H9 (cell line): ENCODE measurements at regions not wholly inside any gene's neighbourhood (a gene's known extent, or its start where the extent isn't known, plus 50 kb on each side); places are given as distances from the start of the nearest gene placed in this dataset.

Experiments used
- DNase-seq: peaks from one replicate; pipeline ENCODE4 v3.0.0-alpha.2; 2017
- H2AFZ ChIP-seq: one replicate; pipeline ENCODE4 v1.6.1; 2013; ENCODE audit warnings: mild to moderate bottlenecking, low read length, control low read depth, moderate library complexity
- H2AK5ac ChIP-seq: 2 replicates; pipeline ENCODE4 v1.6.1; 2013; ENCODE audit warnings: low read length, control low read depth, mixed read lengths; ENCODE audit not compliant: insufficient read length
- H2BK120ac ChIP-seq: one replicate; pipeline ENCODE4 v1.6.1; 2013; ENCODE audit warnings: low read depth, mild to moderate bottlenecking, low read length, control low read depth, inconsistent platforms; ENCODE audit not compliant: poor library complexity, severe bottlenecking
- H2BK12ac ChIP-seq: 2 replicates; pipeline ENCODE4 v1.6.1; 2013; ENCODE audit warnings: low read length, control low read depth, mixed read lengths, low read depth; ENCODE audit not compliant: insufficient read length
- H2BK15ac ChIP-seq: 2 replicates; pipeline ENCODE4 v1.6.1; 2013; ENCODE audit warnings: low read depth, low read length, control low read depth
- H2BK20ac ChIP-seq: one replicate; pipeline ENCODE4 v1.6.1; 2013; ENCODE audit warnings: low read depth, mild to moderate bottlenecking, low read length, control low read depth, inconsistent platforms; ENCODE audit not compliant: poor library complexity, severe bottlenecking
- H2BK5ac ChIP-seq: 2 replicates; pipeline ENCODE4 v1.6.1; 2013; ENCODE audit warnings: low read length, control low read depth, mixed read lengths; ENCODE audit not compliant: insufficient read length
- H3K14ac ChIP-seq: 2 replicates; pipeline ENCODE4 v1.6.1; 2013; ENCODE audit warnings: low read length, control low read depth; ENCODE audit not compliant: insufficient read depth
- H3K18ac ChIP-seq: 2 replicates; pipeline ENCODE4 v1.6.1; 2013; ENCODE audit warnings: low read depth, mild to moderate bottlenecking, mixed read lengths, low read length, control low read depth; ENCODE audit not compliant: insufficient read length
- H3K23ac ChIP-seq: 2 replicates; pipeline ENCODE4 v1.6.1; 2013; ENCODE audit warnings: low read length, control low read depth, mixed read lengths, low read depth; ENCODE audit not compliant: insufficient read length
- H3K23me2 ChIP-seq: 2 replicates; pipeline ENCODE4 v1.6.1; 2013; ENCODE audit warnings: low read depth, mild to moderate bottlenecking, mixed read lengths, low read length, control low read depth; ENCODE audit not compliant: insufficient read length, poor library complexity, severe bottlenecking
- H3K27ac ChIP-seq: 2 replicates; pipeline ENCODE4 v1.5.1; 2013; ENCODE audit warnings: low read length, control low read depth, mixed read lengths, low read depth; ENCODE audit not compliant: insufficient read length
- H3K27me3 ChIP-seq: 2 replicates; pipeline ENCODE4 v1.6.1; 2013; ENCODE audit warnings: low read length, control low read depth, inconsistent platforms; ENCODE audit not compliant: insufficient read depth
- H3K4ac ChIP-seq: 2 replicates; pipeline ENCODE4 v1.6.1; 2013; ENCODE audit warnings: low read depth, mild to moderate bottlenecking, control low read depth, inconsistent platforms, low read length, moderate library complexity
- H3K4me1 ChIP-seq: 2 replicates; pipeline ENCODE4 v1.6.1; 2013; ENCODE audit warnings: low read length, control low read depth, inconsistent platforms; ENCODE audit not compliant: insufficient read depth
- H3K4me2 ChIP-seq: 2 replicates; pipeline ENCODE4 v1.6.1; 2013; ENCODE audit warnings: low read length, control low read depth, mixed read lengths; ENCODE audit not compliant: insufficient read length, insufficient read depth
- H3K56ac ChIP-seq: 2 replicates; pipeline ENCODE4 v1.6.1; 2013; ENCODE audit warnings: low read depth, mild to moderate bottlenecking, mixed read lengths, low read length, control low read depth; ENCODE audit not compliant: insufficient read length
- H3K79me1 ChIP-seq: 2 replicates; pipeline ENCODE4 v1.6.1; 2013; ENCODE audit warnings: low read depth, mild to moderate bottlenecking, moderate library complexity, low read length, control low read depth, inconsistent platforms; ENCODE audit not compliant: insufficient read depth, poor library complexity, severe bottlenecking
- H3K79me2 ChIP-seq: 2 replicates; pipeline ENCODE4 v1.6.1; 2013; ENCODE audit warnings: low read length, control low read depth, inconsistent platforms; ENCODE audit not compliant: insufficient read depth
- H3K9ac ChIP-seq: 2 replicates; pipeline ENCODE4 v1.6.1; 2013; ENCODE audit warnings: low read length, control low read depth, mixed read lengths; ENCODE audit not compliant: insufficient read length; ENCODE audit errors: extremely low read depth
- H3K9me3 ChIP-seq: one replicate; pipeline ENCODE4 v1.6.1; 2013; ENCODE audit warnings: low read depth, low read length, inconsistent platforms; ENCODE audit not compliant: control insufficient read depth
- H3T11ph ChIP-seq: one replicate; pipeline ENCODE4 v1.6.1; 2013; ENCODE audit warnings: mild to moderate bottlenecking, low read length, control low read depth, inconsistent platforms
- H4K20me1 ChIP-seq: one replicate; pipeline ENCODE4 v1.6.1; 2013; ENCODE audit not compliant: control insufficient read depth, insufficient read length, insufficient read depth
- H4K5ac ChIP-seq: 2 replicates; pipeline ENCODE4 v1.6.1; 2013; ENCODE audit warnings: low read depth, mild to moderate bottlenecking, mixed read lengths, low read length, control low read depth; ENCODE audit not compliant: insufficient read length
- H4K8ac ChIP-seq: replicated peaks from 2 replicates; pipeline ENCODE4 v1.6.1; 2013; ENCODE audit warnings: low read length, control low read depth, mixed read lengths, low read depth; ENCODE audit not compliant: insufficient read length
- H4K91ac ChIP-seq: 2 replicates; pipeline ENCODE4 v1.6.1; 2013; ENCODE audit warnings: low read depth, mild to moderate bottlenecking, moderate library complexity, mixed read lengths, low read length, control low read depth; ENCODE audit not compliant: insufficient read length
- H3K27ac Mint-ChIP-seq, 3 experiments: 2 replicates in 2 of 3; 3 replicates in 1 of 3; pipeline ENCODE4 v1.8.0; 2020 to 2021; ENCODE audit warnings: mixed read lengths in 3 of 3, mild to moderate bottlenecking in 1 of 3, moderate library complexity in 1 of 3
- H3K27me3 Mint-ChIP-seq: 2 replicates; pipeline ENCODE4 v1.8.0; 2021; ENCODE audit warnings: low read depth, mild to moderate bottlenecking, moderate library complexity, mixed read lengths
- H3K36me3 Mint-ChIP-seq, 3 experiments: 2 replicates in 2 of 3; 3 replicates in 1 of 3; pipeline ENCODE4 v1.8.0; 2020 to 2021; ENCODE audit warnings: low read depth in 3 of 3, mixed read lengths in 3 of 3; ENCODE audit not compliant: insufficient read depth in 1 of 3
- H3K4me1 Mint-ChIP-seq, 2 experiments: 2 replicates each; pipeline ENCODE4 v1.8.0; 2020; ENCODE audit warnings: mixed read lengths in 2 of 2
- H3K4me3 Mint-ChIP-seq, 2 experiments: 2 replicates in 1 of 2; 3 replicates in 1 of 2; pipeline ENCODE4 v1.8.0; 2020 to 2021; ENCODE audit warnings: mild to moderate bottlenecking in 2 of 2, mixed read lengths in 2 of 2, moderate library complexity in 1 of 2
- H3K9me3 Mint-ChIP-seq, 2 experiments: 2 replicates in 1 of 2; 3 replicates in 1 of 2; pipeline ENCODE4 v1.8.0; 2020; ENCODE audit warnings: mild to moderate bottlenecking in 2 of 2, mixed read lengths in 2 of 2, moderate library complexity in 1 of 2
- WGBS: extraction: QIAGEN DNeasy Blood & Tissue Kit; methylation state at CpG from one replicate; pipeline ENCODE4 v1.1.7; 2013; ENCODE audit warnings: missing lambda C conversion rate, low lambda C conversion rate, mixed read lengths; ENCODE audit not compliant: insufficient read length; ENCODE audit errors: extremely low coverage; 5-methylcytosine and 5-hydroxymethylcytosine counted together
- TF ChIP-seq, protein P1 (sequence below): fragments of 200-600 bp; sonication (generic); conservative IDR thresholded peaks from 3 replicates; pipeline ENCODE4 v1.8.0; 2021; ENCODE audit warnings: antibody characterized with exemption, mild to moderate bottlenecking

DNA sequence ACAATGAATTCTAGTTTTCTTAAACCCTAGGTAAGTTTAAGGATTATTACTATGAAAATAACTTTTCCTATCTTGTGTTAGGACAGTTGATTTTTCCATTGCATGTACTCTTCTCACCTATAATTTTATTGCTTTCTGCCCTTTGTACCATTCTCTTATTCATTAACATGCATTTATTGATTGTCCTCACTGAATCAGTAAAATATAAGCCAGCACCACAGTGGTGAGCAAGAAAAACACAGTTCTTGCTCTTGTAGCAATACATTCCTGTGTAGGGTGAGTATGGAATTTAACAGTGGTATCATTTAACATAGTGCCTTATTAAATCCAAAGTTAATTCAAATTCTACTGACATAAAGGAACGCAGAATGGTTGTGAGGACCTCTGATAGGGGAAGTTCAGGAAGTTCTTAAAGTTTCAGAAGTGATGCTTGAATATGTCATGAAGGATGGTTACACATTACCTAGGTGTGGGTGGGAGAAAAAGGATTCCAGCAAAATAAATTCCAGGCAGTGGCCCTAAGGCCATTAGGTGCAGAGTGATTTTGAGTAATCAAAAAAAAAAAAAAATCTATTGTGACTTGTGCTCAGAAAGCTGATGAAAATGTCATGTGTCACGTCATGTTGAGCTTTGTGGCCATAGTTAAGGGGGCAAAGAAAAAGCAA, 104.7 kb upstream of the DSEL start:
- H2AK5ac ChIP-seq: no peak overlapping the region
- no peak overlapping the region for H2AFZ ChIP-seq
- no peak overlapping the region for H3K9ac ChIP-seq

More for the DNA sequence above, 104.7 kb upstream of the DSEL start:
- Histone ChIP-seq H3K79me1 (no peaks in the 10 kb centered on the region), H3K23ac (no peak overlapping the region), H3K27ac (no peak overlapping the region), H3K4me1 (no peaks in the 10 kb centered on the region), H4K91ac (no peak overlapping the region), H3K27me3 (no peaks in the 10 kb centered on the region), H3K23me2 (no peaks in the 10 kb centered on the region), H4K5ac (no peak overlapping the region), H3K79me2 (no peaks in the 10 kb centered on the region), H3K56ac (no peak overlapping the region), H3T11ph (no peak overlapping the region), H2BK15ac (no peak overlapping the region), H3K18ac (no peak overlapping the region), H3K9me3 (no peaks in the 10 kb centered on the region), H3K14ac (no peak overlapping the region), H2BK12ac (no peak overlapping the region), H3K4me2 (no peak overlapping the region), H2BK5ac (no peak overlapping the region), H4K8ac (no peak overlapping the region), H4K20me1 (no peaks in the 10 kb centered on the region), H3K4ac (no peak overlapping the region), H2BK20ac (no peak overlapping the region), H2BK120ac (no peak overlapping the region)
- no peak overlapping the region for H3K4me3 Mint-ChIP-seq
- no peaks in the 10 kb centered on the region for H3K36me3 Mint-ChIP-seq
- H3K27me3 Mint-ChIP-seq: no peaks in the 10 kb centered on the region
- peaks cover 4 to 14% of the 10 kb centered on the region in 2 experiments; a peak in 3 of 4 replicates for H3K4me1 Mint-ChIP-seq
- no peak overlapping the region for H3K27ac Mint-ChIP-seq
- no CpG with 5 or more reads among the region's 2 CpGs for WGBS
- TF ChIP-seq, protein P1, sequence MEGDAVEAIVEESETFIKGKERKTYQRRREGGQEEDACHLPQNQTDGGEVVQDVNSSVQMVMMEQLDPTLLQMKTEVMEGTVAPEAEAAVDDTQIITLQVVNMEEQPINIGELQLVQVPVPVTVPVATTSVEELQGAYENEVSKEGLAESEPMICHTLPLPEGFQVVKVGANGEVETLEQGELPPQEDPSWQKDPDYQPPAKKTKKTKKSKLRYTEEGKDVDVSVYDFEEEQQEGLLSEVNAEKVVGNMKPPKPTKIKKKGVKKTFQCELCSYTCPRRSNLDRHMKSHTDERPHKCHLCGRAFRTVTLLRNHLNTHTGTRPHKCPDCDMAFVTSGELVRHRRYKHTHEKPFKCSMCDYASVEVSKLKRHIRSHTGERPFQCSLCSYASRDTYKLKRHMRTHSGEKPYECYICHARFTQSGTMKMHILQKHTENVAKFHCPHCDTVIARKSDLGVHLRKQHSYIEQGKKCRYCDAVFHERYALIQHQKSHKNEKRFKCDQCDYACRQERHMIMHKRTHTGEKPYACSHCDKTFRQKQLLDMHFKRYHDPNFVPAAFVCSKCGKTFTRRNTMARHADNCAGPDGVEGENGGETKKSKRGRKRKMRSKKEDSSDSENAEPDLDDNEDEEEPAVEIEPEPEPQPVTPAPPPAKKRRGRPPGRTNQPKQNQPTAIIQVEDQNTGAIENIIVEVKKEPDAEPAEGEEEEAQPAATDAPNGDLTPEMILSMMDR: no peak
- no peaks in the 10 kb centered on the region for H3K9me3 Mint-ChIP-seq
- DNase-seq: no peak
